OCI-LY3 (cell line): ENCODE measurements at regions not wholly inside any gene's neighbourhood (a gene's known extent, or its start where the extent isn't known, plus 50 kb on each side); places are given as distances from the start of the nearest gene placed in this dataset.

Experiments used
- EZH2phosphoT487 ChIP-seq: fragments of 200-600 bp; shearing (Covaris generic); IDR thresholded peaks from 2 replicates; pipeline ENCODE4 v1.6.1; 2018; ENCODE audit warnings: antibody characterized with exemption, mixed run types, low read depth
- TF ChIP-seq, protein P1 (sequence below): fragments of 200-600, 300-600 bp; sonication (generic); IDR thresholded peaks from 2 replicates; pipeline ENCODE4 v1.5.1; 2014; ENCODE audit warnings: antibody characterized with exemption, low read length, low read depth

DNA sequence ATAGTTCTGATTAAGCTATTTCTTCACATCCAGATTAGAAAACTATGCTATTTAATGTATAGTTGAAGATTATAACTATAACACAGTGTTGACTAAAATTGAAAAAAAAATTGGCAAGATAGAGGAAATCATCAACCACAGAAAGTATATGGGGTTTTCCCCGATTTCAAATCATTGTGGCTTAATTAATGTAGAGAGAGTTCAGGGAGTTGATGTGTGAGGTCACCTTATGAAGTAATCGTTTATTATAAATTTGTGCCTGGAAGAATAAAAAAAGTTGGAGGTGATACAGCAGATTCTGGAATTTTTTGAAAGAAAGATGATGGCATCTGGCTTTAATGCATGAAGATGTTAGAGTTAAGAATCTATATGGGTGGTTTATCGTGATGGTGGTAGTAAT, 84.3 kb downstream of the PTGS2 start:
- TF ChIP-seq, protein P1, sequence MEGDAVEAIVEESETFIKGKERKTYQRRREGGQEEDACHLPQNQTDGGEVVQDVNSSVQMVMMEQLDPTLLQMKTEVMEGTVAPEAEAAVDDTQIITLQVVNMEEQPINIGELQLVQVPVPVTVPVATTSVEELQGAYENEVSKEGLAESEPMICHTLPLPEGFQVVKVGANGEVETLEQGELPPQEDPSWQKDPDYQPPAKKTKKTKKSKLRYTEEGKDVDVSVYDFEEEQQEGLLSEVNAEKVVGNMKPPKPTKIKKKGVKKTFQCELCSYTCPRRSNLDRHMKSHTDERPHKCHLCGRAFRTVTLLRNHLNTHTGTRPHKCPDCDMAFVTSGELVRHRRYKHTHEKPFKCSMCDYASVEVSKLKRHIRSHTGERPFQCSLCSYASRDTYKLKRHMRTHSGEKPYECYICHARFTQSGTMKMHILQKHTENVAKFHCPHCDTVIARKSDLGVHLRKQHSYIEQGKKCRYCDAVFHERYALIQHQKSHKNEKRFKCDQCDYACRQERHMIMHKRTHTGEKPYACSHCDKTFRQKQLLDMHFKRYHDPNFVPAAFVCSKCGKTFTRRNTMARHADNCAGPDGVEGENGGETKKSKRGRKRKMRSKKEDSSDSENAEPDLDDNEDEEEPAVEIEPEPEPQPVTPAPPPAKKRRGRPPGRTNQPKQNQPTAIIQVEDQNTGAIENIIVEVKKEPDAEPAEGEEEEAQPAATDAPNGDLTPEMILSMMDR, result no peak
- no peak for TF ChIP-seq EZH2phosphoT487
